ENCODE measurements at regions not wholly inside any gene's neighbourhood (a gene's known extent, or its start where the extent isn't known, plus 50 kb on each side); places are given as distances from the start of the nearest gene placed in this dataset.

DNA sequence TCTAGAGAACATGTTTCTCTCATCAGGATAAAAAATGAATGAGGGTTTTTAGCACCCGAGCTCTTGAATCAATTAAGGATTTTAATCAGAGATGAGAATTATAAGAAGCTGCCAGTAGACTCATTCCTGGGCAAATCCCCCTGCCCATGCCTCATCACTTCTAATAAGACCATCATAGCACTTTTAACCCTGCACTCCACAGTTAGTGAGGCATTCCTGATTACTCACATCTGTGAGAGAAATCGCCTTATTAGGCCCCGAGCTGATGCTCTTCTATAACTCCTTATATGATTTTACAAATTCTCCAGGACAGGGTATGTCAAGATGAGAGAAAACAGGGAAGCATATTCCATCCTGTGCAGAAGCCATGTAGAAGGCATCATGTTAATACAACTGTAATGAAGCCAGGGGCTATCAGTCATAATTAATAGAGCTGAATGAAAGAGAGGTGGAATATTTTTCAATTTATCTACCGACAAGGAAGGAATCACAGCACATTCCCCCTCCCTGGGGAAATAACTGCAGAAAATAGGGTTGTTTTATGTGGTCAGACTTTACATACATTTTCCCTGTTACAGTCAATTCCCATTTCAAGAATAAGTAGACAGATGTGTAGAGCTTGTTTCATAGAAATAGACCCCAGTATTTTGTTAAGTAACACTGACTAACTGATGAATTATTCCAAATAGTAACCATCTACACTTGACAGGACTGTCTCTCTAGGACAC lies 272.7 kb downstream of the HHIPL2 start:
- Histone ChIP-seq H3K4me3 (ENCODE audit: low read depth, low read length) (no peak overlapping the region), H3K4me1 (no peaks in the 10 kb centered on the region), H3K9me3 (no peaks in the 10 kb centered on the region), H3K27me3 (replicated peaks; ENCODE audit: control insufficient read depth, insufficient read depth, low read length) (no peaks in the 10 kb centered on the region; the same call in 1 of the 2 replicates), H3K36me3 (ENCODE audit: control insufficient read depth, insufficient read depth, low read length) (no peaks in the 10 kb centered on the region)
- BruUV-seq (replicated peaks) = no TSS peak
- intact Hi-C loops (cut with micrococcal nuclease; ENCODE audit: unreplicated experiment) = no loop called here
- CTCF ChIA-PET = no interaction called here
- no peaks in the 10 kb centered on the region for H3K4me1 Mint-ChIP-seq (ENCODE audit: low read depth, unreplicated experiment)
- H3K4me3 Mint-ChIP-seq (ENCODE audit: unreplicated experiment) = no peak overlapping the region
- POLR2A ChIA-PET = no interaction called here
- TF ChIP-seq, protein P1, sequence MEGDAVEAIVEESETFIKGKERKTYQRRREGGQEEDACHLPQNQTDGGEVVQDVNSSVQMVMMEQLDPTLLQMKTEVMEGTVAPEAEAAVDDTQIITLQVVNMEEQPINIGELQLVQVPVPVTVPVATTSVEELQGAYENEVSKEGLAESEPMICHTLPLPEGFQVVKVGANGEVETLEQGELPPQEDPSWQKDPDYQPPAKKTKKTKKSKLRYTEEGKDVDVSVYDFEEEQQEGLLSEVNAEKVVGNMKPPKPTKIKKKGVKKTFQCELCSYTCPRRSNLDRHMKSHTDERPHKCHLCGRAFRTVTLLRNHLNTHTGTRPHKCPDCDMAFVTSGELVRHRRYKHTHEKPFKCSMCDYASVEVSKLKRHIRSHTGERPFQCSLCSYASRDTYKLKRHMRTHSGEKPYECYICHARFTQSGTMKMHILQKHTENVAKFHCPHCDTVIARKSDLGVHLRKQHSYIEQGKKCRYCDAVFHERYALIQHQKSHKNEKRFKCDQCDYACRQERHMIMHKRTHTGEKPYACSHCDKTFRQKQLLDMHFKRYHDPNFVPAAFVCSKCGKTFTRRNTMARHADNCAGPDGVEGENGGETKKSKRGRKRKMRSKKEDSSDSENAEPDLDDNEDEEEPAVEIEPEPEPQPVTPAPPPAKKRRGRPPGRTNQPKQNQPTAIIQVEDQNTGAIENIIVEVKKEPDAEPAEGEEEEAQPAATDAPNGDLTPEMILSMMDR (IDR thresholded peaks at IDR 0.05; ENCODE audit: insufficient read depth in 1 of 2, low read depth in 1 of 2, low read length in 1 of 2, severe bottlenecking in 1 of 2, unreplicated experiment in 1 of 2) = no peak
- no peak for DNase-seq
- no peaks in the 10 kb centered on the region for H3K9me3 Mint-ChIP-seq (ENCODE audit: unreplicated experiment)
- H3K27me3 Mint-ChIP-seq (ENCODE audit: insufficient read depth, unreplicated experiment) = peaks cover 3% of the 10 kb centered on the region
- H3K27ac Mint-ChIP-seq (ENCODE audit: unreplicated experiment) = no peak overlapping the region
- no peaks in the 10 kb centered on the region for H3K36me3 Mint-ChIP-seq (ENCODE audit: insufficient read depth, unreplicated experiment)

DNA sequence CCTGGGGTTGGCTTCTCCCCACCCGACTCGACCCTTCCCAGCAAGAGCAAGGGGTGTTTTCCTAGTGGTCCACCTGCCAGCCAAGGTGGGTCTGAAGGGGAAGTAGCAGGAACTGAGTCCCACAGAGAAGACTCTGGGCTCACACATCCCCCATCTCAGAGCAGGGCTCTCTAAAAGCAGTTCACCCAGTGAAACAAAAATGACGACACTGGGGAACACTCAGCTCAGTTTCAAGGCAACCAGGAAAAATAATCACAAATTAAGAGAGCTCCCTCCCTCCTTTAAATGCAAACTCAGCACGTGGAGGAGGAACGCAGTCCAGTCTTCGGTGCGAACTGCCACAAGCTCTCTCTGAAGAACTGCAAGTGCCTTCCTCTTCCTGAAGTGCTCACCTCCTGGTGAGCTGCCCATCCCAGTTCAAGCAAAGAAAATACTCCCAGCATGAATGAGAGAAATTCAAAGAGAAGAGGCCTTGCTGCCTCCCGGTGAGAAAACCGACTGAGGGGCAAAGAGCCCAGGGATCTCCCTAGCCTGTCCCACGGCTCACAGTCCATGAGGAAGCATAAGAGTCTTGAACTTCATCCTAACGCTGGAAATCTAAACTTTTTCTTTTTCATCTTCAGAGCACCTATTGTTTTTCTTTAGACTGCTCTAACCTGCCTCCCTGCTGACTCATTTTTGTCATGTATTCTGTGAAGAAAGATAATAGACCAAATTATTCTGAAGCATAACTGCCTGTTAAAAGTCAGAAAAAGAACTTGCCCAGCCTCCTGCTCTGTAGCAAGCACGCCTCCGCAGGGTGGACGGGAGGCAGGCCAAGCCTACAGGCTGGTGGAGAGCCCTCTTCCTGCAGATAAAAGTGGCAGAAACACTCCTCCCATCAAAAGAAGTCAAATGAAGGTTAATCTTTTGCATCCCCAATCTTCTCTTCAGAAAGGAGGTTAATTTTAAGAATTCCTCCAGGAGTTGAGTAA lies 281.4 kb downstream of the HHIPL2 start:
- Histone ChIP-seq H3K4me3 (ENCODE audit: low read depth, low read length) (no peak overlapping the region), H3K4me1 (no peaks in the 10 kb centered on the region), H3K36me3 (ENCODE audit: control insufficient read depth, insufficient read depth, low read length) (no peaks in the 10 kb centered on the region), H3K9me3 (no peaks in the 10 kb centered on the region), H3K27me3 (replicated peaks; ENCODE audit: control insufficient read depth, insufficient read depth, low read length) (no peaks in the 10 kb centered on the region)
- no TSS peak for BruUV-seq (replicated peaks)
- intact Hi-C loops (cut with micrococcal nuclease; ENCODE audit: unreplicated experiment) = no loop called here
- ChIA-PET CTCF (no interaction called here), POLR2A (no interaction called here)
- H3K27me3 Mint-ChIP-seq (ENCODE audit: insufficient read depth, unreplicated experiment) = no peaks in the 10 kb centered on the region
- no peak overlapping the region for H3K4me3 Mint-ChIP-seq (ENCODE audit: unreplicated experiment)
- H3K36me3 Mint-ChIP-seq (ENCODE audit: insufficient read depth, unreplicated experiment) = no peaks in the 10 kb centered on the region
- DNase-seq = no peak
- H3K4me1 Mint-ChIP-seq (ENCODE audit: low read depth, unreplicated experiment) = no peaks in the 10 kb centered on the region
- TF ChIP-seq, protein P1 (IDR thresholded peaks at IDR 0.05; ENCODE audit: insufficient read depth in 1 of 2, low read depth in 1 of 2, low read length in 1 of 2, severe bottlenecking in 1 of 2, unreplicated experiment in 1 of 2) = no peak
- no peak overlapping the region for H3K27ac Mint-ChIP-seq (ENCODE audit: unreplicated experiment)
- H3K9me3 Mint-ChIP-seq (ENCODE audit: unreplicated experiment) = no peaks in the 10 kb centered on the region

DNA sequence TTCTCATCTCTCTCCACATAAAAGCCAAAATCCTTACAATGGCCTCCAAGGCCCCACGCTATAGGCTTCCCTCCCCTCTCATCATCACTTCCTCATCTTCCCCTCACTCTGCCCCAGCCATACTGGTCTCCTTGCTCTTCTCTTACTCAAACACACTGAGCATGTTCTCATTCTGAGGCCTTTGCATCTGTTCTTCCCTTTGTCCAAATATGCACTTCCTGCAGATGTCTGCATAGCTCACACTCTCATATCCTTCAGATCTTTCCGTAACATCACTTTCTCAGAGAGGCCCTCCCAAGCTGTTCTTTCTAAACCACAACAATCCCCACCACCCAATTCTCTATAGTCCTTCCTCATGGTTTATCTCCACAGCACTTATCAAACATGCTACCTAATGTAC lies 284.1 kb downstream of the HHIPL2 start:
- Histone ChIP-seq H3K27me3 (replicated peaks; ENCODE audit: control insufficient read depth, insufficient read depth, low read length) (no peaks in the 10 kb centered on the region), H3K4me1 (no peaks in the 10 kb centered on the region), H3K9me3 (no peaks in the 10 kb centered on the region), H3K4me3 (ENCODE audit: low read depth, low read length) (no peak overlapping the region), H3K36me3 (ENCODE audit: control insufficient read depth, insufficient read depth, low read length) (no peaks in the 10 kb centered on the region)
- H3K36me3 Mint-ChIP-seq (ENCODE audit: insufficient read depth, unreplicated experiment) = no peaks in the 10 kb centered on the region
- no TSS peak for BruUV-seq (replicated peaks)
- ChIA-PET CTCF (no interaction called here), POLR2A (no interaction called here)
- intact Hi-C loops (cut with micrococcal nuclease; ENCODE audit: unreplicated experiment) = no loop called here
- no peak overlapping the region for H3K27ac Mint-ChIP-seq (ENCODE audit: unreplicated experiment)
- TF ChIP-seq, protein P1 (IDR thresholded peaks at IDR 0.05; ENCODE audit: insufficient read depth in 1 of 2, low read depth in 1 of 2, low read length in 1 of 2, severe bottlenecking in 1 of 2, unreplicated experiment in 1 of 2) = no peak
- no peak for DNase-seq
- H3K27me3 Mint-ChIP-seq (ENCODE audit: insufficient read depth, unreplicated experiment) = peaks cover 3% of the 10 kb centered on the region
- no peaks in the 10 kb centered on the region for H3K4me1 Mint-ChIP-seq (ENCODE audit: low read depth, unreplicated experiment)
- no peak overlapping the region for H3K4me3 Mint-ChIP-seq (ENCODE audit: unreplicated experiment)
- H3K9me3 Mint-ChIP-seq (ENCODE audit: unreplicated experiment) = no peaks in the 10 kb centered on the region

All from Caco-2 (cell line).